ENCODE measurements at regions not wholly inside any gene's neighbourhood (a gene's known extent, or its start where the extent isn't known, plus 50 kb on each side); places are given as distances from the start of the nearest gene placed in this dataset.

DNA sequence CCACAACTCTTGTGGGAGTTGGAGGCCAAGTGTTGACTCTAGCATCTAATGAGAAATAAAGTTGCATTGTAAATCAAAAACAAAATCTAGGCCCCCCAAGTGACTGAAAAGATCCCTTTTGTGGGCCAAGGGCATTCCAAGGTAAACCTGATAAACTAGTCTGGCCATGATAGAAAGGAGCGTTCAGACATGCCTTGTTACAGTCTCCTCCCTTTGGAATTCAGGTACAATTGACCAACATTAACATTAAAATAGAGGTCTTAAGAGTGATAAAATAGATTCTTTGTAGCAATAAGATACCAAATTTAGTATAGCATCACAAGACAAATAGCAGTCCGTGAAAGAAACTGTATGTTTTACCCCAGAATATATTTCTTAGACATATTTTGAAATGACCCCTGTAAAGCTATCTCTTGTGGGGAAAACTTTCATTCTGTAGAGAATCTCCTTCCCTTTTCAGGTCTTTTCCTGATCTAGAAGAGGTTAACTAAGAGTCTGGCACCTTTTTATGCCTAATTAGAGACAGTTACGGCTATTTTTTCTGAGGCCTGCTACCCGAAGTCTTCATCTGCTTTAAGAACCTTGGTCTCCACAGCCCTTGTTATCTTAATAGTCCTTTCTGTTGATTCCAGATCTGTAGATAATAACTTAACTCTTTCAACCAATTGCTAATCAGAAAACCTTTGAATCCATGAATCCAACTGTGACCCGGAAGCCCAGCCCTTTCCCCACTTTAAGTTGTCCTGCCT lies 495.4 kb upstream of the MMS22L start:
- TF ChIP-seq, protein P1, sequence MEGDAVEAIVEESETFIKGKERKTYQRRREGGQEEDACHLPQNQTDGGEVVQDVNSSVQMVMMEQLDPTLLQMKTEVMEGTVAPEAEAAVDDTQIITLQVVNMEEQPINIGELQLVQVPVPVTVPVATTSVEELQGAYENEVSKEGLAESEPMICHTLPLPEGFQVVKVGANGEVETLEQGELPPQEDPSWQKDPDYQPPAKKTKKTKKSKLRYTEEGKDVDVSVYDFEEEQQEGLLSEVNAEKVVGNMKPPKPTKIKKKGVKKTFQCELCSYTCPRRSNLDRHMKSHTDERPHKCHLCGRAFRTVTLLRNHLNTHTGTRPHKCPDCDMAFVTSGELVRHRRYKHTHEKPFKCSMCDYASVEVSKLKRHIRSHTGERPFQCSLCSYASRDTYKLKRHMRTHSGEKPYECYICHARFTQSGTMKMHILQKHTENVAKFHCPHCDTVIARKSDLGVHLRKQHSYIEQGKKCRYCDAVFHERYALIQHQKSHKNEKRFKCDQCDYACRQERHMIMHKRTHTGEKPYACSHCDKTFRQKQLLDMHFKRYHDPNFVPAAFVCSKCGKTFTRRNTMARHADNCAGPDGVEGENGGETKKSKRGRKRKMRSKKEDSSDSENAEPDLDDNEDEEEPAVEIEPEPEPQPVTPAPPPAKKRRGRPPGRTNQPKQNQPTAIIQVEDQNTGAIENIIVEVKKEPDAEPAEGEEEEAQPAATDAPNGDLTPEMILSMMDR (IDR thresholded peaks at IDR 0.05), result no peak
- TF ChIP-seq EZH2 (IDR thresholded peaks at IDR 0.05; ENCODE audit: borderline replicate concordance, insufficient read depth, low read depth, low read length, poor library complexity, severe bottlenecking), result no peak

Data from B cell (primary cell).